HG03469 (cell line): ENCODE measurements at regions not wholly inside any gene's neighbourhood (a gene's known extent, or its start where the extent isn't known, plus 50 kb on each side); places are given as distances from the start of the nearest gene placed in this dataset.

Source experiments
- ATAC-seq: cut with Tn5 transposase; IDR thresholded peaks from one replicate; pipeline ENCODE4 v1.9.1; 2021; ENCODE audit warnings: mild to moderate bottlenecking, moderate library complexity, moderate number of reproducible peaks; ENCODE audit not compliant: unreplicated experiment

DNA sequence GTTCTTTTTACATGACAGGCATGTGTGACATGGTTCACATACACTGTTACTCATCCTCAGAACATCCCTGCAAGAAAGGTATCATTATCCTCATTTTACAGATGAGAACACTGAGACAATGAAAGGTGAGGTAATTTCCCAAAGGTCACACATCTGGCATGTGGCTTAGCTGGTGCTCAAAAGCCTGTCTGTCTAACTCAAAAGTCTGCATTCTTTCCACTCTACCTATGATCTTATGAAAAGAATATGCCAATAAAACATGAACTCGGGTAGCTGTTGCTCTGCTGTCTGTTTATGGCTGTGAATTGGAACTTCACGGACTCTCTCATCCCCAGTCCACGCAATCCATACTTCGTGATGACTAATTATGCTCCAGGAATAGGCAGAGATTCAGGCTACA, 79.0 kb upstream of the ODAD2 start:
- ATAC-seq, result no peak

DNA sequence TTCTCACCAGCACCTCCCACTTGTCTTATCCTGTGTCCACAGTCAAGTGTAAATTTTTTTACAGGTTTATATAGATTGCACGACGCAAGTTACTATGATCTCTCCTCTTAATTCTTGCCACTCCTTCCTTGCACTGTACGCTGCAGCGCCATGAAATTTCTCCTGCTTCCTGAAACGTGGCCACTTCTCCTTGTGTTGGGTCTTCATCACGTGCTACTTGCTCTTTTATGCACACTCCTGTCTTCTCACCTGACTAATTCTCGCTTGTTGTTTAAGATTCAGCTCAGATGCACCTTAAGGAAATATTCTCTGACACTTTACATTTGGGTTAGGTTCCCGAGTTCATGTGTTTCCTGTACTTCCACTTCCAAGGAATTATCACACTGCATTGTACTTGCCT, 76.5 kb upstream of the ODAD2 start:
- no peak for ATAC-seq

- ATAC-seq, result no peak
Measured at GRCh38 chr10:28072573-28072972, 73.7 kb upstream of the ODAD2 start.

DNA sequence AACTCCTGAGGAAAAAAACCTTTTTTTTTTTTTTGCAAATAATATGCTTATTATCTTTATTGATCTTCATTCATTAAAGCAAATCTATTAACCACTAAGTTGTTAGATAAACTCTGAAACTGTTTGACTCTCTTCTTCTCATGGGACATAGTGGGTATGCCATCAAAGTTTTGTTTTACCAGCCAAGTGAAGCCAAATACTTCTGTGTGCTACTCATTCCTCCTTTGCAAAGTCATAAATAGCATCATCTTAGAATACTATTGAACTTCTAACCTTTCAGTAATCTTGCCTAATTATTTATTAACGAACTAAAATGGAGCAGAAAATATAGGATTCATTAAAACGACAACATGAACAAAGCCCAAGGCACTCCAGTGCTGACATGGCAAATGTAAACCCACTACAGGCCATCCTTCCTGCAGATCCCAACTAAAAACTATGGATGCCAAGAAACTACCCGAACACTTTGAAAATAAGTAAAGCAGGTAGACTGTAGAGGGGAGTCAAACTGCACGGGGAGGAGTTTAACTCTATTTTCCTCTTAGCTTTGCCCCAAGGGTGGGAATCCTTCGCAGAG, 61.2 kb upstream of the ODAD2 start:
- ATAC-seq, result no peak

DNA sequence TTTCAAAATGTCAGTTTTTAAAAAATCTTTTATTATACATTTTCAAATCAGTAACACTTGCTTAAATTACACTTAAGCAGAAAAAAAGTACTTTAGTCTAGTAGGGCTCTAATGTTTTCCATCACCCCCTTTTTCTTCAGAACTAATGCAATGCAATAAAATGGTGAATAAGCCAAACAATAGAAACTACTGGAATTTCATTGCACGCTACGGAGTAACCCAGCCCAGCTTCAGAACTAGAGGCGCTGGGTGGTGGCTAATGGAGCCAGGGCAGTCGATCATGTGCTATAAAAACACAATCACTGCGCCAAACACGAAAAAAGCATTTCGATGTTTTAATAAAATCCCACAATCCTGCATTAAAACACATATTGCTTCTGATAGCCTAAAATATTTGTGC, 59.9 kb upstream of the ODAD2 start:
- no peak for ATAC-seq

GRCh38 chr10:28054228-28054860, 55.5 kb upstream of the ODAD2 start:
- no peak for ATAC-seq

- no peak for ATAC-seq
Measured at GRCh38 chr10:28049286-28049685, 50.4 kb upstream of the ODAD2 start.
